MM.1S (cell line): ENCODE measurements at regions not wholly inside any gene's neighbourhood (a gene's known extent, or its start where the extent isn't known, plus 50 kb on each side); places are given as distances from the start of the nearest gene placed in this dataset.

Experiments
- DNase-seq: peaks from one replicate; pipeline ENCODE4 v3.0.0-alpha.2; 2015
- H2AFZ ChIP-seq: fragments of 300-600 bp; sonication (generic); 2 replicates; pipeline ENCODE4 v1.6.0; 2016; ENCODE audit warnings: antibody characterized with exemption, low read length
- H3F3A ChIP-seq: fragments of 300-600 bp; sonication (generic); 2 replicates; pipeline ENCODE4 v1.6.1; 2016; ENCODE audit warnings: mild to moderate bottlenecking, antibody characterized with exemption, low read length, moderate library complexity, mixed read lengths; ENCODE audit not compliant: insufficient read depth
- H3K27ac ChIP-seq: fragments of 300-600 bp; sonication (generic); 2 replicates; pipeline ENCODE4 v1.5.1; 2016; ENCODE audit warnings: mild to moderate bottlenecking, low read length
- H3K27me3 ChIP-seq: fragments of 300-600 bp; sonication (generic); replicated peaks from 2 replicates; pipeline ENCODE4 v1.6.0; 2016; ENCODE audit warnings: low read length; ENCODE audit not compliant: insufficient read depth
- H3K36me3 ChIP-seq: fragments of 300-600 bp; sonication (generic); replicated peaks from 2 replicates; pipeline ENCODE4 v1.6.1; 2016; ENCODE audit warnings: mild to moderate bottlenecking, low read length, mixed read lengths; ENCODE audit not compliant: insufficient read depth
- H3K4me1 ChIP-seq: fragments of 300-600 bp; sonication (generic); 2 replicates; pipeline ENCODE4 v1.6.1; 2016; ENCODE audit warnings: low read length, mixed read lengths
- H3K4me2 ChIP-seq: fragments of 300-600 bp; sonication (generic); 2 replicates; pipeline ENCODE4 v1.6.0; 2016; ENCODE audit warnings: low read depth, low read length
- H3K4me3 ChIP-seq: fragments of 300-600 bp; sonication (generic); 2 replicates; pipeline ENCODE4 v1.5.1; 2016; ENCODE audit warnings: low read length, mixed read lengths
- H3K79me2 ChIP-seq: fragments of 300-600 bp; sonication (generic); 2 replicates; pipeline ENCODE4 v1.6.1; 2016; ENCODE audit warnings: mixed run types, low read length, mixed read lengths
- H3K9ac ChIP-seq: fragments of 300-600 bp; sonication (generic); 2 replicates; pipeline ENCODE4 v1.6.1; 2016; ENCODE audit warnings: low read length, mixed read lengths
- H3K9me2 ChIP-seq: fragments of 300-600 bp; sonication (generic); replicated peaks from 2 replicates; pipeline ENCODE4 v1.6.1; 2016; ENCODE audit warnings: mild to moderate bottlenecking, low read length, mixed read lengths; ENCODE audit not compliant: insufficient read depth
- H3K9me3 ChIP-seq: fragments of 300-600 bp; sonication (generic); replicated peaks from 2 replicates; pipeline ENCODE4 v1.6.1; 2016; ENCODE audit warnings: mild to moderate bottlenecking, low read length, mixed read lengths; ENCODE audit not compliant: insufficient read depth
- H4K20me1 ChIP-seq: fragments of 300-600 bp; sonication (generic); 2 replicates; pipeline ENCODE4 v1.6.1; 2016; ENCODE audit warnings: mild to moderate bottlenecking, low read length, moderate library complexity, mixed read lengths; ENCODE audit not compliant: insufficient read depth
- EZH2 ChIP-seq: fragments of 300-600 bp; sonication (generic); optimal IDR thresholded peaks from 2 replicates; pipeline ENCODE3; 2017; ENCODE audit warnings: low read depth, mild to moderate bottlenecking, antibody characterized with exemption, low read length, mixed read lengths
- EZH2phosphoT487 ChIP-seq: fragments of 300-600 bp; sonication (generic); IDR thresholded peaks from 2 replicates; pipeline ENCODE4 v1.6.1; 2018; ENCODE audit warnings: antibody characterized with exemption, low read length
- TF ChIP-seq, protein P1 (sequence below): fragments of 300-600 bp; sonication (generic); IDR thresholded peaks from 2 replicates; pipeline ENCODE4 v1.5.1; 2016; ENCODE audit warnings: antibody characterized with exemption, low read length, mixed read lengths

- no peak overlapping the region for H3K4me2 ChIP-seq
- H4K20me1 ChIP-seq: no peaks in the 10 kb centered on the region
- H3F3A ChIP-seq: no peaks in the 10 kb centered on the region
- H3K36me3 ChIP-seq: no peaks in the 10 kb centered on the region
- H3K4me1 ChIP-seq: no peaks in the 10 kb centered on the region
- H3K9ac ChIP-seq: no peak overlapping the region
- no peak overlapping the region for H3K4me3 ChIP-seq
- DNase-seq: no peak
- no peaks in the 10 kb centered on the region for H3K79me2 ChIP-seq
- TF ChIP-seq, protein P1, sequence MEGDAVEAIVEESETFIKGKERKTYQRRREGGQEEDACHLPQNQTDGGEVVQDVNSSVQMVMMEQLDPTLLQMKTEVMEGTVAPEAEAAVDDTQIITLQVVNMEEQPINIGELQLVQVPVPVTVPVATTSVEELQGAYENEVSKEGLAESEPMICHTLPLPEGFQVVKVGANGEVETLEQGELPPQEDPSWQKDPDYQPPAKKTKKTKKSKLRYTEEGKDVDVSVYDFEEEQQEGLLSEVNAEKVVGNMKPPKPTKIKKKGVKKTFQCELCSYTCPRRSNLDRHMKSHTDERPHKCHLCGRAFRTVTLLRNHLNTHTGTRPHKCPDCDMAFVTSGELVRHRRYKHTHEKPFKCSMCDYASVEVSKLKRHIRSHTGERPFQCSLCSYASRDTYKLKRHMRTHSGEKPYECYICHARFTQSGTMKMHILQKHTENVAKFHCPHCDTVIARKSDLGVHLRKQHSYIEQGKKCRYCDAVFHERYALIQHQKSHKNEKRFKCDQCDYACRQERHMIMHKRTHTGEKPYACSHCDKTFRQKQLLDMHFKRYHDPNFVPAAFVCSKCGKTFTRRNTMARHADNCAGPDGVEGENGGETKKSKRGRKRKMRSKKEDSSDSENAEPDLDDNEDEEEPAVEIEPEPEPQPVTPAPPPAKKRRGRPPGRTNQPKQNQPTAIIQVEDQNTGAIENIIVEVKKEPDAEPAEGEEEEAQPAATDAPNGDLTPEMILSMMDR: no peak
- TF ChIP-seq EZH2 (no peak), EZH2phosphoT487 (no peak)
- no peaks in the 10 kb centered on the region for H3K9me3 ChIP-seq
- no peaks in the 10 kb centered on the region for H3K27me3 ChIP-seq
- H3K27ac ChIP-seq: no peak overlapping the region
- H3K9me2 ChIP-seq: no peaks in the 10 kb centered on the region
- H2AFZ ChIP-seq: no peak overlapping the region
Observed at GRCh38 chr2:144198116-144198515, 321.8 kb downstream of the ZEB2 start.

- H3K27me3 ChIP-seq: no peaks in the 10 kb centered on the region
Observed at GRCh38 chr2:144194326-144195071, 325.4 kb downstream of the ZEB2 start.

GRCh38 chr2:144190908-144191605 lies 328.9 kb downstream of the ZEB2 start:
- H3K9ac ChIP-seq: no peak overlapping the region

More at GRCh38 chr2:144194326-144195071, 325.4 kb downstream of the ZEB2 start:
- Histone ChIP-seq H3K4me1 (no peaks in the 10 kb centered on the region), H3K4me3 (no peak overlapping the region), H3K27ac (no peak overlapping the region), H3K36me3 (no peaks in the 10 kb centered on the region), H3K9me3 (no peaks in the 10 kb centered on the region), H2AFZ (no peak overlapping the region), H3K4me2 (no peak overlapping the region), H3F3A (no peaks in the 10 kb centered on the region), H3K9me2 (no peaks in the 10 kb centered on the region), H3K9ac (no peak overlapping the region), H3K79me2 (no peaks in the 10 kb centered on the region), H4K20me1 (no peaks in the 10 kb centered on the region)
- TF ChIP-seq EZH2phosphoT487 (no peak), EZH2 (no peak)
- TF ChIP-seq, protein P1: no peak
- no peak for DNase-seq

GRCh38 chr2:144183727-144184126 lies 336.2 kb downstream of the ZEB2 start:
- H3K36me3 ChIP-seq: no peaks in the 10 kb centered on the region
- no peaks in the 10 kb centered on the region for H3F3A ChIP-seq
- TF ChIP-seq EZH2 (no peak), EZH2phosphoT487 (no peak)
- TF ChIP-seq, protein P1: no peak
- no peaks in the 10 kb centered on the region for H3K79me2 ChIP-seq
- H4K20me1 ChIP-seq: no peaks in the 10 kb centered on the region
- H3K9ac ChIP-seq: no peak overlapping the region
- no peak overlapping the region for H2AFZ ChIP-seq
- no peaks in the 10 kb centered on the region for H3K9me2 ChIP-seq
- H3K4me1 ChIP-seq: no peaks in the 10 kb centered on the region
- no peak overlapping the region for H3K27ac ChIP-seq
- no peak overlapping the region for H3K4me2 ChIP-seq
- no peak for DNase-seq
- no peaks in the 10 kb centered on the region for H3K27me3 ChIP-seq
- H3K4me3 ChIP-seq: no peak overlapping the region
- H3K9me3 ChIP-seq: no peaks in the 10 kb centered on the region

More at GRCh38 chr2:144190908-144191605, 328.9 kb downstream of the ZEB2 start:
- H3K4me1 ChIP-seq: no peaks in the 10 kb centered on the region
- H3K4me2 ChIP-seq: no peak overlapping the region
- no peak for TF ChIP-seq EZH2
- H3F3A ChIP-seq: no peaks in the 10 kb centered on the region
- no peaks in the 10 kb centered on the region for H3K36me3 ChIP-seq
- H3K9me3 ChIP-seq: no peaks in the 10 kb centered on the region
- no peaks in the 10 kb centered on the region for H4K20me1 ChIP-seq
- H3K27me3 ChIP-seq: no peaks in the 10 kb centered on the region
- H3K27ac ChIP-seq: no peak overlapping the region
- no peaks in the 10 kb centered on the region for H3K9me2 ChIP-seq
- no peak overlapping the region for H2AFZ ChIP-seq
- no peak for DNase-seq
- H3K79me2 ChIP-seq: no peaks in the 10 kb centered on the region
- H3K4me3 ChIP-seq: no peak overlapping the region
